Activated naive CD8-positive, alpha-beta T cell treated with anti-CD3 and anti-CD28 coated beads, Interleukin-2, amount 10 ng/mL, durations not matched to agents 7 days and 5 days (primary cell): ENCODE measurements at regions not wholly inside any gene's neighbourhood (a gene's known extent, or its start where the extent isn't known, plus 50 kb on each side); places are given as distances from the start of the nearest gene placed in this dataset.
A peak's percentile ranks its signal among the peaks of the same experiment; 100 is the strongest.

Experiments used
- ATAC-seq: fragments of 150-1000 bp; cut with Tn5 transposase; one replicate; pipeline ENCODE4 v1.10.0; 2021; ENCODE audit warnings: low read depth, moderate library complexity
- POLR2A ChIA-PET: fragments of 350-600 bp; sonication (Branson Sonifier 250); formaldehyde crosslinking; loops from one replicate; lab custom pipeline; 2021; ENCODE audit warnings: antibody characterized with exemption; lab: Charles Lee
- DNase-seq: peaks from one replicate; pipeline ENCODE4 v3.0.0; 2021
- H3K27ac Mint-ChIP-seq: one replicate; pipeline ENCODE4 v1.8.0; 2022; ENCODE audit warnings: mild to moderate bottlenecking, mixed read lengths
- H3K27me3 Mint-ChIP-seq: one replicate; pipeline ENCODE4 v1.8.0; 2022; ENCODE audit warnings: mild to moderate bottlenecking, moderate library complexity, mixed read lengths
- H3K36me3 Mint-ChIP-seq: one replicate; pipeline ENCODE4 v1.8.0; 2021; ENCODE audit warnings: mild to moderate bottlenecking, mixed read lengths
- H3K4me1 Mint-ChIP-seq: one replicate; pipeline ENCODE4 v1.8.0; 2021; ENCODE audit warnings: mixed read lengths
- H3K4me3 Mint-ChIP-seq: one replicate; pipeline ENCODE4 v1.8.0; 2022; ENCODE audit warnings: mild to moderate bottlenecking, moderate library complexity, mixed read lengths
- H3K9me3 Mint-ChIP-seq: one replicate; pipeline ENCODE4 v1.8.0; 2021; ENCODE audit warnings: mixed read lengths

DNA sequence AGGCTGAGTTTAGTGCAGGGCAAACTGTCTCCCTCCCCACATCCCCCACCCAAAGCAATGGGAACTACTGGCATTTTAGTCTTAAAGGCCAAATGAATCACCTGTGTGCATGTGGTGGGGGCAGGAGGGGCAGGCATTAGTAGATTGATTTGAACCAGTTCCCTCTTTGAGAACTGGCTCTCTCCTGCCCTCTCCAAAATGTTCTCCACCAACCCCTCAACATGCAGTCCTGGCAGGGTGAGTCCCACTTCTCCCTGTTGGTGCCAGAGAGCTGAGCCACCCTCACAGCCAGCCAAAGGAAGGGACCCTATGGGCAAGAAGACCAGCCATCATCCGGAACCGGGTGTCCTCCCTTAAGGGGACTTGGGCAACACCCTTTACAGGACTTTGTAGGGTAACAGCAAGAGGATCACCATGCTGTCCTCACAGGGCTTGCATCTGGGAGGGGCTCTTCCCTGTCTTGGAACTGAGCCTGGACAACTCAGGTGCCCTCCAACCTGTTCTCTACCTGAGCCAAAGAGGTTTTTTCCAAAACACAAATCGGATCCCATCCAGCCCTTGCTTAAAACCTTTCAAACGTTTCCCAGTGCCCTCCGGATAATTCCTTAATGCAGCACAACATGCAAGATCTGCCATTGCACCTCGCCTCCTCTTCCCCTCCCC is 80.6 kb downstream of the MRPL14 start:
- Mint-ChIP-seq H3K9me3 (no peaks in the 10 kb centered on the region), H3K27me3 (peaks cover 2% of the 10 kb centered on the region), H3K36me3 (no peaks in the 10 kb centered on the region), H3K27ac (no peak overlapping the region), H3K4me1 (peaks cover 18% of the 10 kb centered on the region), H3K4me3 (no peak overlapping the region)
- no peak for ATAC-seq
- POLR2A ChIA-PET, result no interaction called here
- no peak for DNase-seq

DNA sequence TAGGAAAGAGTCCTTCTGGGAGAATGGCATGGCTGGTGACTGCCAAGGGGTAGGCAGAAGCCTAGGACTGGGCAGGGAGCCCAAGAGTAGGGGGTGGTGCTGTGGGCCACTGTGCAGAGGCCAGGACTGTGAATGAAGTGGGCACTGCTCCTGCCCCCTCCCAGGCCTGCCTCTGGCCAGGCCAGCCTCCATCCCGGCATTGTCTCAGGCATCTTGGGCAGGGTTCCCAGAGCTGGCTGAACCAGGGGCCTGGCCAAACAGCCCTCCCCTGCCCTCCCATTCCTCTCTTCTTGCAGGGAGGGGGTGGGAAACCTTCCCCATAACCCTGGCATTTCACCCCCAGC is 81.6 kb downstream of the MRPL14 start:
- POLR2A ChIA-PET, result no interaction called here
- no peak overlapping the region for H3K27ac Mint-ChIP-seq
- H3K4me3 Mint-ChIP-seq, result no peak overlapping the region
- H3K9me3 Mint-ChIP-seq, result no peaks in the 10 kb centered on the region
- DNase-seq (no peak), ATAC-seq (no peak)
- H3K36me3 Mint-ChIP-seq, result no peaks in the 10 kb centered on the region
- H3K27me3 Mint-ChIP-seq, result peaks cover 2% of the 10 kb centered on the region
- H3K4me1 Mint-ChIP-seq, result peaks cover 23% of the 10 kb centered on the region

DNA sequence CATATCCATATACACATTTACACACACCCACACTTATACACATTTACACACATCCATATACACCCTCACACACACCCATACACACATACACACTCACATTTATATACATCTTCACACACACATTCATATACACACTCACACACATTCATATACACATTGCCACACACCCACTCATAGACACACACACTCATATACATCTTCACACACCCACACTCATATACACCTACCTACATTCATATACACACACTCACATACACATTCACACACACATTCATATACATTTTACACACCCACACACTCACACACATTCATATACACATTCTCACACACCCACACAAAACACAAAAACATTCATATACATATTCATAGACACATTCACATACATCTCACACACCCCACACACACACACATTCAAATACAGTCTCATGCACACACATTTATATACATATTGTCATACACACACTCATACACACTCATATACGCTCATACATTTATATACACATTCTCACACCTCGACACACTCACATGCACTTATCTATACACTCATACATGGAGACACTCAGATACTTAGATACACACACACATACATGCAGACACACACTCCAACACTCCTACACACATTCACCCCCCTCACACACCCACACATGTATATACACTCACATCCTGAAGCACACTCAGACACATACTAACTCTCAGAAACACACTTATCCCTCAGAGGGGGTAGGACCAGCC is 82.1 kb downstream of the MRPL14 start:
- no peak overlapping the region for H3K27ac Mint-ChIP-seq
- DNase-seq, result no peak
- peaks cover 2% of the 10 kb centered on the region for H3K27me3 Mint-ChIP-seq
- no peak for ATAC-seq
- POLR2A ChIA-PET, result no interaction called here
- H3K4me1 Mint-ChIP-seq, result peaks cover 23% of the 10 kb centered on the region
- H3K9me3 Mint-ChIP-seq, result no peaks in the 10 kb centered on the region
- no peak overlapping the region for H3K4me3 Mint-ChIP-seq
- no peaks in the 10 kb centered on the region for H3K36me3 Mint-ChIP-seq

DNA sequence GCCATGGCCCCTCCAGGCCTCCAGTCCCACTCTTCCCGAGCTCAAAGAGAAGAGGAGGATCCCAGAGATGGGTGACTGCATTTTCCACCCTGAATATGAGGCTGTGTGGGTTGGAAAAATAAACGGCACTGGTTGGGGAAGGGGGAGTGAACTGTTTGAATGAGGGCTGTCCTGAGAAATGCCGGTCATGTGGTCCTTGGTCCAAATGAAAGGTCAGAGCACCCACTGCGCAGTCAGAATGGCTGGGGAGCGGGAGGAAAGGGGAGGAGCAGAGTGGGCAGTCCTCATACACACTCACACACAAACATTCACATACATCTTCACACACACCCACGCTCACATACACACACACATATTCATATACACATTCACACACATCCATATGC is 83.1 kb downstream of the MRPL14 start:
- no peak for DNase-seq

DNA sequence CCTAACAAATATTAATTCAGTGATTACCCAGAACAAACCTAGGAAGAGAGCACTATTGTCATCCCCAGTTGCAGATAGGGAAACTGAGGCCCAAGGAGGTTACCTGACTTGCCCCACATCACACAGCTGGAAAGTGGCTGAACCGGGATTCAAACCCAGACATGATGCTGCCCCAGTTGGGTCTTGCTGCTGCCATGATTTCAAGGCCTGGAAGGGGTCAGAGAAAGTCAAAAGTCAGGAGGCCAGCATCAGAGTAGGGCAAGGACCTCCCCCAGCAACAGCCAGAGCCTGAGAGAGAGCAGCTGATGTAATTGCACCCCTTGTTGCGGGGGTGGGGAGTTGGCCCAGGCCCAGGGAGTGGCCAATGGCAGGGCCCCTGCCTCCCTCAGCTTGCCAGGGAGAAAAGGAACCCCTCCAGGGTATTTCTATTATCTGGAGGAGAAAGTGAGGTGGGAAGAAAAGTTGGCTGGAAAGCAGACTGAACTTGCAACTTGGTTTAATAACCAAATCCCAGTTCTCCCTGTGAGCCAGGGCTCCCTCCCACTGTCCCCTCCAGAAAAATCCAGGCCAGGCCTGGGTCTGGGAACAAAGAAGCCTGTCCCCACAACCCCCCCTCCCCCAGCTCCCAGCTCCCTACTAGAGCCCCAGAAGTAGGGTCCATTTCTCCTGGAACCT is 83.6 kb downstream of the MRPL14 start:
- H3K36me3 Mint-ChIP-seq, result no peaks in the 10 kb centered on the region
- peaks cover 13% of the 10 kb centered on the region for H3K4me1 Mint-ChIP-seq
- no peaks in the 10 kb centered on the region for H3K27me3 Mint-ChIP-seq
- H3K9me3 Mint-ChIP-seq, result no peaks in the 10 kb centered on the region
- H3K4me3 Mint-ChIP-seq, result no peak overlapping the region
- DNase-seq (no peak), ATAC-seq (no peak)
- POLR2A ChIA-PET, result no interaction called here
- H3K27ac Mint-ChIP-seq, result no peak overlapping the region

More for the DNA sequence above, 83.1 kb downstream of the MRPL14 start:
- H3K27ac Mint-ChIP-seq, result no peak overlapping the region
- H3K27me3 Mint-ChIP-seq, result peaks cover 2% of the 10 kb centered on the region
- H3K36me3 Mint-ChIP-seq, result no peaks in the 10 kb centered on the region
- H3K9me3 Mint-ChIP-seq, result no peaks in the 10 kb centered on the region
- peaks cover 19% of the 10 kb centered on the region for H3K4me1 Mint-ChIP-seq
- no peak for ATAC-seq
- POLR2A ChIA-PET, result no interaction called here
- H3K4me3 Mint-ChIP-seq, result no peak overlapping the region

DNA sequence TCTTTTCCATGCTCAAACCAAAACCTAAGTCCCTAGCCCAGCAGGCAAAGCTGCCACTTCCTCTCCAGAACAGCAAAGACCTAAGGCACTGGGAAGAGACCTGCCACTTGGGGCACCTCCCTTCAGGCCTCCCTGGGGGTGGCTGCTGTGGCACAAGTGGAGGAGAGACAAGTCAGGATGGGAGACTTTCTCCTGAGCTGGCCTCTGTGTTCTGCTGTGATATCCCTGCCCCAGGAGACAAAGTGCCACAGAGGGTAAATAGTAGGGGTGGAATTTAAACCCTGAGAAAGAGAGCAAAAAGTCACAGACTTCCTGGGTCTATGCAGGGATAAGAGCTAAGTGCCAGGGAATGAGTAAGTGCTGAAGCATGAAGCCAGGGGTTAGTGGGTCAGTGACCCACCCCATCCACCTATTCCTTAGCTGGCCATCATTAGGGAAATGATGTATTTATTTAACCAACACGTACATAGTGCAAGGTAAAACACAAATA is 84.2 kb downstream of the MRPL14 start:
- H3K4me3 Mint-ChIP-seq, result no peak overlapping the region
- POLR2A ChIA-PET, result no interaction called here
- ATAC-seq, result no peak
- H3K9me3 Mint-ChIP-seq, result no peaks in the 10 kb centered on the region
- peaks cover 12% of the 10 kb centered on the region for H3K4me1 Mint-ChIP-seq
- H3K27ac Mint-ChIP-seq, result no peak overlapping the region
- H3K27me3 Mint-ChIP-seq, result no peaks in the 10 kb centered on the region
- DNase-seq, result no peak
- no peaks in the 10 kb centered on the region for H3K36me3 Mint-ChIP-seq

DNA sequence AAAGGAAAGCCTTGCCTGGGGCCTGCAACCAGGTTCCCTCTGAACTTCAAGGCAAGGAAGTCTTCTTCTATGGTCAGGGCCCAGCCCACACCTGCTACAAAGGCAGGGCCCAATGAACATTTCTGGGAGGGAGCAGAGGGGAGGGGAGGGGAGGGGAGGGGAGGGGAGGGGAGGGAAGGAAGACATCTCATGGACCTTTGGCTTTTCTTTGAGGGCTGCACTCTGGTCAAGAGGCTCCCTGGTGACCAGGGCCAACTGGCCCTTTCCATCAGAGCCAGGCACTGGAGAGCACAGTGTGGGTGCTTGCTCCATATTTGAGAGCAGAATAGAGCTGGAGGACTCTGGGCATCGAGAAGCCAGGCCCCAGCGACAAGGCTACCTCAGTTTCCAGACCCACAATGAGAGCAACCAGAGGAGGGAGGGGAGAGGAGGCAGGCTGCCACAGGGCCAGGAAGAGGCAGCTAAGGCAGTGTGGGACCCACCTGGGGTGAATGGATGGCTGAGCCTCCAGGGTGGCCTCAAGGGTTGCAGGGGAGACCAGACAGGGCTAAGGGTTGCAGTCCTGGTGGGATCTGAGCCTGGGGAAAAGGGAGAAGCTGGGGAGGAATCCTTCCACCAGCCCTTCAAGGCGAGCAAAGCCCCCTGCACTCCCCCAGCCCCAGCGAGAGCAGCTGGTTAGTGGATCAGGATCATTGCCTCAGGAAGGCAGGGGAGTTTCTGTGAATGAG is 84.8 kb downstream of the MRPL14 start:
- ATAC-seq, result no peak
- no peak overlapping the region for H3K4me3 Mint-ChIP-seq
- no peaks in the 10 kb centered on the region for H3K9me3 Mint-ChIP-seq
- H3K36me3 Mint-ChIP-seq, result no peaks in the 10 kb centered on the region
- H3K27me3 Mint-ChIP-seq, result no peaks in the 10 kb centered on the region
- no peak for DNase-seq
- POLR2A ChIA-PET, result no interaction called here
- H3K27ac Mint-ChIP-seq, result no peak overlapping the region
- H3K4me1 Mint-ChIP-seq, result peaks cover 12% of the 10 kb centered on the region

DNA sequence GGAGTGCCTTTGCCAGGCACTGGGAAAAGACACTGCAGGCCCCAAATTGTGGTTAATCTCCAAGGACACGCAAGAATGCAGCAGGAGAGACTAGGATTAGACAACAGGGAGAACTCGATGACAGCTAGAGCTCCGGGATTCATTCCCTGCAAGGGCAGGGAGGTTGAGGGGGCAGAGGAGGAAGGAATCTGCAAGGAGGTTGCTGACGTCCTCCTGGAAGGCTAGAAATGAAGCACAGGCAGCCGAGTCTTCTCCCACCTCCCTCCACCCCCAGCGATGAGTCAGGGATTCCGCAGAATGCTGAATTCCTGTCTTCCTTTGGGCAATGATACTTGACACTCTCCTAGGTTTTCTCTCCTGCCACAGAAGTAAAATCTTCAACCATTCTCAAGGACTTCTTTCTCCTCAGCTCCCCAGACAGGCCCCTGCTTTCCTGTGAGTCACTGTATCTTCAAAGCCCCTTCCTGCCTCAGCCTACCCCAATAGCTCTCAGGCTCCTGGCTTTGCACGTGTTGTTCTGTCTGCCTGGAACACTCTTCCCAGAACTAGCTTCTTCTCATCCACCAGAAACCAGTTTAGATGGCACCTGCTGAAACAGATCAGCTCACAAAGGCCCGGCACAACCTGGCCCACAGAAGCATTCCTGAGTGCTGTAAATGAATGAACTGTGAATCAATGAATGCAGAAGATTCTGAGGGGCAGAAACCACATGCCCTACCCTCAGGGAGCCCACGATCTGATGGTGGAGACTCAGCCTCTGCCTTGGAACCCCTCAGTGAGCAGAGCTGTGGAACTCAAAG is 85.6 kb downstream of the MRPL14 start:
- POLR2A ChIA-PET, result no interaction called here
- DNase-seq, result no peak

DNA sequence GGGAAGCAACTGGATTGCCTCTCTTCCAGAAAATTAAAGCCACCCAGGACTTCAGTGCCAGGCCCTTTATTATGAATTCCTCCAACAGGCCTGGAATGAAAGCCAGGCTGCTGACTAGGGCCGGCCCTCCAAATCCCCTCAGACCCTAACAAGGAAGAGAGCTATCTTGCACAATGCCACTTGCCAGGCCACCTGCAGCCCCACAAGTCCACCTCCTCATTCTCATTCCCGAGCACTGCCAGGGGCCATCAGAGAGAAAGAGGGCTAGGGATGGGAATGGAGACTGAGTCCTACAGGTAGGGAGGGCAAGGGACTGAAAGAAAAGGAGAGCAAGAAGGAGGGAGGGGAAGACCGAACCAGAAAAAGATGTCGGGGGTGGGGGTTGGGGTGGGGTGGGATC is 86.5 kb downstream of the MRPL14 start:
- POLR2A ChIA-PET, result no interaction called here
- DNase-seq (no peak), ATAC-seq (no peak)
- H3K4me1 Mint-ChIP-seq, result peaks cover 13% of the 10 kb centered on the region
- no peak overlapping the region for H3K27ac Mint-ChIP-seq
- H3K36me3 Mint-ChIP-seq, result no peaks in the 10 kb centered on the region
- H3K27me3 Mint-ChIP-seq, result peaks cover under 1% of the 10 kb centered on the region
- no peak overlapping the region for H3K4me3 Mint-ChIP-seq
- H3K9me3 Mint-ChIP-seq, result no peaks in the 10 kb centered on the region

More for the DNA sequence above, 85.6 kb downstream of the MRPL14 start:
- H3K9me3 Mint-ChIP-seq, result no peaks in the 10 kb centered on the region
- no peak for ATAC-seq
- H3K4me1 Mint-ChIP-seq, result peaks cover 12% of the 10 kb centered on the region
- H3K36me3 Mint-ChIP-seq, result no peaks in the 10 kb centered on the region
- no peaks in the 10 kb centered on the region for H3K27me3 Mint-ChIP-seq
- peak overlapping the region; percentile 5 for H3K27ac Mint-ChIP-seq
- no peak overlapping the region for H3K4me3 Mint-ChIP-seq

DNA sequence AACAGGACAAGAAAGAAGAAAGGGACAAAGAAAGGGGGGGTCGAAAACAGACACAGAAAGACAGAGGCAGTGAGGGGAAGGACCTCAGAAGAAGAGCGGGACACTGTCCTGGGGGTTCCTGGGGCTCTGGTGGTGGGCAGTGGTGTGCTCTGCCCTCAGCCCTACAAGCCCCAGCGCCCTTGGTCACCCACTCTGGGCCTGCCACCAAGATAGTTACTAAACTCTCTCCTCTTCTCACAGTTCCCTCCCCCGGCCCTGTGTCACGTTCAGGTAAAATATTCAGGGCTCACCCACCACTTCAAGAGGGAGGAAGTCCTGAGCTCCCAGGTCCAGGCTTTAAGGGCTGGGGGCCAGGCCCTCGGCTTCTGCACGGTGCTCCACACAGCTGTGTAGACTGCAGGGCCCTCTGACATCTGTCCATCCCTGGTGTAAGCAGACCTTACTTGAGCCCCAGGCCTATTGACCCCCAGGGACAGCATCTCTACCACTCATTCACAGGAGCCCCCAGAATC is 87.4 kb downstream of the MRPL14 start:
- Mint-ChIP-seq H3K36me3 (no peaks in the 10 kb centered on the region), H3K27me3 (peaks cover 4% of the 10 kb centered on the region), H3K4me1 (peaks cover 16% of the 10 kb centered on the region), H3K4me3 (no peak overlapping the region), H3K27ac (no peak overlapping the region), H3K9me3 (no peaks in the 10 kb centered on the region)
- POLR2A ChIA-PET, result no interaction called here
- DNase-seq, result peak; percentile 14
- no peak for ATAC-seq

DNA sequence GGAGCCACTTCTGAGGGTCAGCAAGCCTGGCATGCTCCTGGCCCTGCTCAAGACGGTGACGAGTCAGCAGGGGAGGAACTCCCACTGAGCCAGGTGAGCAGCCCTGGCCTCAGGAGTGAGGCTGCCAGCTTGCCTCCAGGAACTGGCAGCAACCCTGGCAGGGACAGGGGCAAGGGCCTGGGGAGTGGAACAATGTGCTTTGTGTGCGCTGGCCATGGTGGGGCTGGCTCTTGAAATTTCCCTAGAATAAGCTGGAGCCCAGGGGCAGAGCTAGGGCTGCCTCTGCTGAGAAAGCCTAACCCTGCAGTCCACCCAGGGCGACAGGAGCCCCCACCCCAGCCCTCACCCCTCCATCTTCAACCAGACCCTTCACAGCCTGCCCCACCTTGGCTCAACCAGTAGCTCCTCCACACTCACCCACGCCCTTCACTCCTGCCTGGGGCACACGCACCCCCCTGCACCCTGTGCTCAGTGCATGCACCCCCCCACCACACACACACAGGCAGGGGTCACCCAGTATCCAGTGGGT is 88.0 kb downstream of the MRPL14 start:
- ATAC-seq (no peak), DNase-seq (peak; percentile 20)
- H3K36me3 Mint-ChIP-seq, result no peaks in the 10 kb centered on the region
- H3K4me1 Mint-ChIP-seq, result peaks cover 17% of the 10 kb centered on the region
- H3K9me3 Mint-ChIP-seq, result no peaks in the 10 kb centered on the region
- peaks cover 4% of the 10 kb centered on the region for H3K27me3 Mint-ChIP-seq
- POLR2A ChIA-PET, result no interaction called here
- H3K4me3 Mint-ChIP-seq, result no peak overlapping the region
- no peak overlapping the region for H3K27ac Mint-ChIP-seq

DNA sequence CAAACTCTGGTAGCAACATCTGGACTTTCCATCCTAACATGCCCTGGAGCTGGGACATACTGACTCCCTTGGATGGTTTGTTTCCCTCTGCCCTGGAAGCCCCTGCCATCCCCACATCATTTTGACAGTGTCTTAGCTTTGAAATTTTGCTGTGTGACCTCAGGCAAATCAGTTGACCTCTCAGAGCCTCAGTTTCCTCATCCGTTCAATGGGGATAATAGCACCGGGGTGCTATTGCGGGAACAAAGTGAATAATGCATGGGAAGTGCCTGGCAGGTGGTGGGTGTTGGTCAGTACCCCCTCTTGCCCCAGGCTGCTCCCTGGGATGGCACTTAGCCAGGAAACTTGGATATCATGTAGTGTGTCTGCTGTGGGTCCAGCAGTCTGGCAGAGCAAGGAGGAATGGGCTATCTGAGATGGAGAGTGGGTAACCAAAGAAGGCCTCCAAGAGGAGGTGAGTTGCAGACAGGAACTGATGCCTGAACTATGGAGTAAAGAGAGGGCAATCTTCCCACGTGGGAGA is 88.6 kb downstream of the MRPL14 start:
- POLR2A ChIA-PET, result no interaction called here
- no peaks in the 10 kb centered on the region for H3K9me3 Mint-ChIP-seq
- DNase-seq (peak; percentile 1), ATAC-seq (no peak)
- no peak overlapping the region for H3K27ac Mint-ChIP-seq
- no peaks in the 10 kb centered on the region for H3K36me3 Mint-ChIP-seq
- H3K27me3 Mint-ChIP-seq, result peaks cover 4% of the 10 kb centered on the region
- no peak overlapping the region for H3K4me3 Mint-ChIP-seq
- peaks cover 19% of the 10 kb centered on the region for H3K4me1 Mint-ChIP-seq
